ENCODE measurements at regions not wholly inside any gene's neighbourhood (a gene's known extent, or its start where the extent isn't known, plus 50 kb on each side); places are given as distances from the start of the nearest gene placed in this dataset.

GRCh38 chr20:19921284-19921793, 95.8 kb upstream of the NAA20 start:
- TF ChIP-seq POLR2A (IDR thresholded peaks at IDR 0.05; ENCODE audit: low read depth, low read length): no peak
- no peak for TF ChIP-seq TAF1 (IDR thresholded peaks at IDR 0.05; ENCODE audit: borderline replicate concordance, low read depth, low read length)
